SU-DHL-6 (cell line): ENCODE measurements at regions not wholly inside any gene's neighbourhood (a gene's known extent, or its start where the extent isn't known, plus 50 kb on each side); places are given as distances from the start of the nearest gene placed in this dataset.

Experiments used
- H2AFZ ChIP-seq: fragments of 200-600 bp; sonication (generic); 2 replicates; pipeline ENCODE4 v1.6.1; 2014; ENCODE audit warnings: low read depth, mild to moderate bottlenecking, moderate library complexity, mixed read lengths, antibody characterized with exemption, low read length; ENCODE audit not compliant: severe bottlenecking
- H3F3A ChIP-seq: fragments of 200-600 bp; shearing (Covaris generic); 2 replicates; pipeline ENCODE4 v1.6.0; 2016; ENCODE audit warnings: antibody characterized with exemption, mild to moderate bottlenecking; ENCODE audit not compliant: insufficient read depth
- H3K27ac ChIP-seq: fragments of 200-600 bp; sonication (generic); 2 replicates; pipeline ENCODE4 v1.5.1; 2016; ENCODE audit warnings: low read depth, mild to moderate bottlenecking, low read length, moderate library complexity, mixed read lengths
- H3K27me3 ChIP-seq: fragments of 200-600 bp; sonication (generic), shearing (Covaris generic); 2 replicates; pipeline ENCODE4 v1.6.0; 2014; ENCODE audit warnings: mild to moderate bottlenecking, low read length
- H3K36me3 ChIP-seq: fragments of 200-600 bp; sonication (generic); 2 replicates; pipeline ENCODE4 v1.6.1; 2014; ENCODE audit warnings: mild to moderate bottlenecking, low read length, mixed read lengths
- H3K4me2 ChIP-seq: fragments of 300-600, 200-600 bp; shearing (Covaris generic), sonication (generic); 2 replicates; pipeline ENCODE4 v1.6.0; 2014; ENCODE audit warnings: low read length, low read depth, mild to moderate bottlenecking; ENCODE audit not compliant: poor library complexity, severe bottlenecking
- H3K4me3 ChIP-seq: fragments of 200-600 bp; sonication (generic); 2 replicates; pipeline ENCODE4 v1.5.1; 2014; ENCODE audit warnings: antibody characterized with exemption, low read length, mild to moderate bottlenecking, mixed read lengths; ENCODE audit not compliant: insufficient read depth, poor library complexity, severe bottlenecking
- H3K79me2 ChIP-seq: fragments of 200-600 bp; sonication (generic); 2 replicates; pipeline ENCODE4 v1.6.1; 2014; ENCODE audit warnings: mild to moderate bottlenecking, low read length, moderate library complexity; ENCODE audit not compliant: insufficient read depth
- H3K9ac ChIP-seq: fragments of 200-600 bp; sonication (generic); 2 replicates; pipeline ENCODE4 v1.7.0; 2014; ENCODE audit warnings: mild to moderate bottlenecking, low read length
- H3K9me2 ChIP-seq: fragments of 200-600 bp; sonication (generic); replicated peaks from 2 replicates; pipeline ENCODE4 v1.6.1; 2014; ENCODE audit warnings: low read length; ENCODE audit not compliant: insufficient read depth
- H3K9me3 ChIP-seq: fragments of 200-600 bp; sonication (generic); 2 replicates; pipeline ENCODE4 v1.6.1; 2014; ENCODE audit warnings: low read length, mixed read lengths; ENCODE audit not compliant: insufficient read depth
- H4K20me1 ChIP-seq: fragments of 200-600 bp; sonication (generic); 2 replicates; pipeline ENCODE4 v1.6.1; 2014; ENCODE audit warnings: low read depth, mild to moderate bottlenecking, antibody characterized with exemption, low read length, moderate library complexity, mixed read lengths
- CTCF ChIP-seq: fragments of 200-600 bp; sonication (generic); IDR thresholded peaks from one replicate; pipeline ENCODE4 v1.5.1; 2017; ENCODE audit warnings: antibody characterized with exemption, mild to moderate bottlenecking, low read length, moderate library complexity; ENCODE audit not compliant: insufficient read depth, poor library complexity, severe bottlenecking
- EZH2phosphoT487 ChIP-seq: fragments of 200-600 bp; sonication (generic), shearing (Covaris generic); conservative IDR thresholded peaks from 2 replicates; pipeline ENCODE4 v1.6.1; 2018; ENCODE audit warnings: mild to moderate bottlenecking, antibody characterized with exemption, low read length, moderate library complexity, mixed read lengths

DNA sequence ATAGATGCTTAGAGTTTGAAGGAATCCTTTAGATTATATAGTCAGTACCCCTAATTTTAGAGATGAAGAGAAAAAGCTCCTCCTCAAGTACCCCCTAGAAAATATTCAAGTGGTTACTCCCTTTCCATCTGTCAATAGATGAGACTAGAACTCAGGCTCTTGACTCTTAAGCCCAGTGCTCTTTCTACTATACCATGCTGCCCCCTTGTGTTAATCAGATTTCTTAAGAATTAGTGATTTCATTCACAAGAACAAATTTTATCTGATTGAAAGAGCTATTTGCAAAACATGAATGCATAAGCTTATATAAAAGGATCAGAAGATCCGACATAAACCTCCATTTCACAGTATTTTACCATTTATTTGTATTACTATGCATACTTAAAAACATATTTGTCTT is 179.3 kb downstream of the TFEC start:
- no peaks in the 10 kb centered on the region for H4K20me1 ChIP-seq
- no peaks in the 10 kb centered on the region for H3K9me2 ChIP-seq
- H3F3A ChIP-seq: no peaks in the 10 kb centered on the region
- H3K79me2 ChIP-seq: no peaks in the 10 kb centered on the region
- no peak overlapping the region for H3K4me3 ChIP-seq
- no peaks in the 10 kb centered on the region for H3K9me3 ChIP-seq
- no peak overlapping the region for H2AFZ ChIP-seq
- H3K9ac ChIP-seq: no peak overlapping the region
- H3K36me3 ChIP-seq: no peaks in the 10 kb centered on the region
- no peak overlapping the region for H3K4me2 ChIP-seq
- H3K27ac ChIP-seq: no peak overlapping the region
- TF ChIP-seq CTCF (no peak), EZH2phosphoT487 (no peak)
- no peaks in the 10 kb centered on the region for H3K27me3 ChIP-seq

DNA sequence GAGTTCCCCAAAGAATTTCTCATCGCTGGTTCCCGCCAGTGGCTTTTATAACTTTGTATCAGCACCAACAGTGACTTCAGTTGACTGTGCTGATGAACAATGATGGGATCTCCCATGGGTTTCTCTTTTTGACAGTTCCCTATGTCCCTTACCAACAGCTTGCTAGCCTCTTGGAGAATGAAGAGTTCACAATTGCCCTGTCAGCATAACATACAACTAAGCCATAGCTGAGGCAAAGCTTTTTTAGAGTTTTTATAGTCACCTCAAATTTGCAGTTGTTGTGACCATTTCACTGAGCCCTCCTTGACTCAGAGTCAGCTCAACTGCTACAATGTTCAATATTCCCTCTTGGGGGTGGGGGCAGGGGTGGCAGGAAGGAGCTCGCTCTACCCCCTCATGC is 179.8 kb downstream of the TFEC start:
- no peak overlapping the region for H3K4me3 ChIP-seq
- H3K79me2 ChIP-seq: no peaks in the 10 kb centered on the region
- H4K20me1 ChIP-seq: no peaks in the 10 kb centered on the region
- H3K4me2 ChIP-seq: no peak overlapping the region
- TF ChIP-seq EZH2phosphoT487: no peak
- TF ChIP-seq CTCF: no peak
- no peak overlapping the region for H2AFZ ChIP-seq
- H3K27me3 ChIP-seq: no peaks in the 10 kb centered on the region
- no peaks in the 10 kb centered on the region for H3F3A ChIP-seq
- H3K9ac ChIP-seq: no peak overlapping the region
- H3K36me3 ChIP-seq: no peaks in the 10 kb centered on the region
- no peaks in the 10 kb centered on the region for H3K9me2 ChIP-seq
- no peaks in the 10 kb centered on the region for H3K9me3 ChIP-seq
- no peak overlapping the region for H3K27ac ChIP-seq

DNA sequence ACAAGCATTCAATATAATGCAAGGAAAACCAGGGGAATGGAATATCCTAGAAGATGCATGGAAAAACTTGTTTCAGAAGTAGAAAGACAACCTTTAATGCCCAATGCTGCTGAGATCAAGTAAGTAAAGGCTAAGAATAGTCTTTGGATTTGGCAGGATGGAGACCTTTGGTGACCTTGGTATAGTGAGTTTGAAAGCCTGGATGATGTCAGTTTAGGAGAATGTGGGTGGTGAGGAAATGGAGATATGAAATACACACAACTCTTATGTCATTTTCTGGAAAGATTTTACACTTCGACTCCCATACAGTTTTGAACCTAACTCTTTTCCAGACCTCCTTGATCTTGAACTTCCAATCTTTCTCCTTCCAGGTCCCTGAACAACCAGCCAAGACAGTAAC is 185.7 kb downstream of the TFEC start:
- Histone ChIP-seq H3K27me3 (no peaks in the 10 kb centered on the region), H3K4me2 (no peak overlapping the region)
- TF ChIP-seq EZH2phosphoT487 (no peak), CTCF (no peak)

DNA sequence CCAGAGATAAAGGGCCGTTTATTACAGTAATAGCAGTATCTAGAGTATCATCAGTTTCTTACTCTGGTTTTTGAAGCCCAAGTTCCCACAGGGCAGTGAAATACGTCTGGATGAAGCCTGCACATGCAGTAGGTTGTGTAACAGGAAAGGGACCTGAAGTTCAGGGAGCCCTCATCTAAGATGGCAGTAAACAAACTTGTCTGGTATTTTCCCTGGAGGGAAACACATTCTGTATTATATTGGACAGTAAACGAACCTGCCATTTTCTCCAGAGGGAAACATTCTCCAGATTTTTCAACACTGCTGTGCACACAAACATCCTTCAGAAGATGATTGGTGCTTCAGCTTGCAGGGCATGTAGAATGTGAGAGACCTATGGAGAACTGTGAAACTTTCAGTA is 189.9 kb downstream of the TFEC start:
- Histone ChIP-seq H3K27me3 (no peaks in the 10 kb centered on the region), H2AFZ (no peak overlapping the region)

More for the DNA sequence above, 185.7 kb downstream of the TFEC start:
- no peak overlapping the region for H3K4me3 ChIP-seq
- H3K79me2 ChIP-seq: no peaks in the 10 kb centered on the region
- no peaks in the 10 kb centered on the region for H4K20me1 ChIP-seq
- no peaks in the 10 kb centered on the region for H3F3A ChIP-seq
- no peak overlapping the region for H2AFZ ChIP-seq
- no peaks in the 10 kb centered on the region for H3K36me3 ChIP-seq
- H3K9me3 ChIP-seq: no peaks in the 10 kb centered on the region
- H3K9me2 ChIP-seq: no peaks in the 10 kb centered on the region
- H3K27ac ChIP-seq: no peak overlapping the region
- no peak overlapping the region for H3K9ac ChIP-seq

More for the DNA sequence above, 189.9 kb downstream of the TFEC start:
- no peaks in the 10 kb centered on the region for H4K20me1 ChIP-seq
- no peak overlapping the region for H3K4me2 ChIP-seq
- no peaks in the 10 kb centered on the region for H3K9me2 ChIP-seq
- no peaks in the 10 kb centered on the region for H3F3A ChIP-seq
- no peak overlapping the region for H3K9ac ChIP-seq
- no peaks in the 10 kb centered on the region for H3K79me2 ChIP-seq
- no peaks in the 10 kb centered on the region for H3K36me3 ChIP-seq
- TF ChIP-seq EZH2phosphoT487 (no peak), CTCF (no peak)
- H3K27ac ChIP-seq: no peak overlapping the region
- no peak overlapping the region for H3K4me3 ChIP-seq
- no peaks in the 10 kb centered on the region for H3K9me3 ChIP-seq
